Natural killer cell (primary cell): ENCODE measurements at regions not wholly inside any gene's neighbourhood (a gene's known extent, or its start where the extent isn't known, plus 50 kb on each side); places are given as distances from the start of the nearest gene placed in this dataset.

Experiments
- ATAC-seq, 3 donors: fragments of 150-1000 bp in 2 of 3; fragments of 200-7000 bp in 1 of 3; cut with Tn5 transposase; 1 replicate in 1 of 3; 2 replicates in 2 of 3; pipeline ENCODE4 v1.10.0; 2021; ENCODE audit warnings: mild to moderate bottlenecking in 2 of 3, moderate library complexity in 2 of 3
- DNase-seq, 2 donors: peaks; one replicate each; pipeline versions ENCODE4 v3.0.0 to v3.0.0-alpha.2; 2013 to 2021; ENCODE audit warnings: mixed read lengths in 1 of 2
- H3K27ac ChIP-seq: one replicate; pipeline ENCODE4 v1.5.1; 2013; ENCODE audit warnings: mild to moderate bottlenecking, low read length
- H3K27me3 ChIP-seq: one replicate; pipeline ENCODE4 v1.6.1; 2013; ENCODE audit warnings: low read length; ENCODE audit not compliant: control insufficient read depth, insufficient read depth
- H3K36me3 ChIP-seq: one replicate; pipeline ENCODE4 v1.6.1; 2013; ENCODE audit warnings: low read length; ENCODE audit not compliant: control insufficient read depth, insufficient read depth
- H3K4me1 ChIP-seq: one replicate; pipeline ENCODE4 v1.6.1; 2013; ENCODE audit warnings: low read length; ENCODE audit not compliant: control insufficient read depth, insufficient read depth
- H3K4me3 ChIP-seq: one replicate; pipeline ENCODE4 v1.5.1; 2013; ENCODE audit warnings: low read length
- H3K9me3 ChIP-seq: one replicate; pipeline ENCODE4 v1.6.1; 2013; ENCODE audit warnings: low read length; ENCODE audit not compliant: control insufficient read depth, insufficient read depth
- H3K27ac Mint-ChIP-seq, 2 donors: one replicate each; pipeline ENCODE4 v1.8.0; 2022; ENCODE audit warnings: mild to moderate bottlenecking in 2 of 2, mixed read lengths in 2 of 2, moderate library complexity in 1 of 2
- H3K27me3 Mint-ChIP-seq, 2 donors: one replicate each; pipeline ENCODE4 v1.8.0; 2022; ENCODE audit warnings: low read depth in 2 of 2, mixed read lengths in 2 of 2
- H3K36me3 Mint-ChIP-seq: one replicate; pipeline ENCODE4 v1.8.0; 2022; ENCODE audit warnings: mixed read lengths
- H3K4me1 Mint-ChIP-seq, 2 donors: one replicate each; pipeline ENCODE4 v1.8.0; 2022; ENCODE audit warnings: mixed read lengths in 2 of 2
- H3K4me3 Mint-ChIP-seq: one replicate; pipeline ENCODE4 v1.8.0; 2022; ENCODE audit warnings: mild to moderate bottlenecking, moderate library complexity, mixed read lengths
- H3K9me3 Mint-ChIP-seq, 2 donors: one replicate each; pipeline ENCODE4 v1.8.0; 2022; ENCODE audit warnings: mixed read lengths in 2 of 2
- WGBS: methylation state at CpG from one replicate; pipeline ENCODE4 v1.1.7; 2013; ENCODE audit warnings: missing lambda C conversion rate; ENCODE audit not compliant: insufficient coverage; 5-methylcytosine and 5-hydroxymethylcytosine counted together
- intact Hi-C: fragments of 100-400 bp; cut with micrococcal nuclease; formaldehyde crosslinking; loops from one replicate; pipeline ENCODE4 v1.14.2; 2022
- TF ChIP-seq, protein P1 (sequence below): fragments of 200-600 bp; IDR thresholded peaks from one replicate; pipeline ENCODE4 v1.8.0; 2022; ENCODE audit warnings: antibody characterized with exemption

DNA sequence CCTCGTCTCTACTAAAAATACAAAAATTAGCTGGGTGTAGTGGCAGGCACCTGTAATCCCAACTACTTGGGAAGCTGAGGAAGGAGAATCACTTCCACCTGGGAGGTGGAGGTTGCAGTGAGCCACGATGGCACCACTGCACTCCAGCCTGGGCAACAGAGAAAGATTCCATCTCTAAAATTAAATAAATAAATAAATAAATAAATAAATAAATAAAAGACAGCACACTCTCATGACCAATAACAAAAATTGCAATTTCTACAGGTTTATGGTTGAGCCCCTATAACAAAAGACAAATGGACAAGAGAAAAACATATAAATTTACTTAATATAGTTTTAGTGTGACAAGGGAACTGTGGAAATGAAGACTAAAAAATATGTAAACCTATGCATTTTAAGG lies 384.1 kb downstream of the CDH19 start:
- intact Hi-C loops, result no loop called here
- no peaks in the 10 kb centered on the region for H3K27me3 Mint-ChIP-seq
- no peak overlapping the region for H3K27ac ChIP-seq

DNA sequence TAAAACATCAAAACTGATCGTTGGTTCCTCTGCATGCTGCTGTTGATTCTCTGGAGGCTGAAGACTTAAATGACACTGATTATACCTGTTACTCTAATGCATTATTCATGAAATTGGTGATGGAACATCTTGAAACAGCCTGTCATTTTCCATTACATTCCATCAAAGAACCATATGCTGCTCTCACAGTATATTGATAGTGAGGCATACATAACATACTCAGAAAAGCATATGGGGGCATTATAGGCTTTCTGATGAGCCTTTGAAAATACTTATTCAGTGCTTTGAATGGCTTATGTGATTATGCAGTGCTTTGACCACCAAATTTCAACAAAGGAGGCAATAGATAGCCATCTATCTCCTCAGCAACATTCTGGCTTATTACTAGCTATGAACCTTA lies 392.1 kb downstream of the CDH19 start:
- H3K4me1 Mint-ChIP-seq, result no peaks in the 10 kb centered on the region
- WGBS, result 80% methylated on average over 1 of the region's 1 CpG
- H3K27ac Mint-ChIP-seq, result no peak overlapping the region
- ATAC-seq (no peak), DNase-seq (no peak)
- H3K4me3 Mint-ChIP-seq, result no peak overlapping the region
- no peaks in the 10 kb centered on the region for H3K27me3 Mint-ChIP-seq
- TF ChIP-seq, protein P1, sequence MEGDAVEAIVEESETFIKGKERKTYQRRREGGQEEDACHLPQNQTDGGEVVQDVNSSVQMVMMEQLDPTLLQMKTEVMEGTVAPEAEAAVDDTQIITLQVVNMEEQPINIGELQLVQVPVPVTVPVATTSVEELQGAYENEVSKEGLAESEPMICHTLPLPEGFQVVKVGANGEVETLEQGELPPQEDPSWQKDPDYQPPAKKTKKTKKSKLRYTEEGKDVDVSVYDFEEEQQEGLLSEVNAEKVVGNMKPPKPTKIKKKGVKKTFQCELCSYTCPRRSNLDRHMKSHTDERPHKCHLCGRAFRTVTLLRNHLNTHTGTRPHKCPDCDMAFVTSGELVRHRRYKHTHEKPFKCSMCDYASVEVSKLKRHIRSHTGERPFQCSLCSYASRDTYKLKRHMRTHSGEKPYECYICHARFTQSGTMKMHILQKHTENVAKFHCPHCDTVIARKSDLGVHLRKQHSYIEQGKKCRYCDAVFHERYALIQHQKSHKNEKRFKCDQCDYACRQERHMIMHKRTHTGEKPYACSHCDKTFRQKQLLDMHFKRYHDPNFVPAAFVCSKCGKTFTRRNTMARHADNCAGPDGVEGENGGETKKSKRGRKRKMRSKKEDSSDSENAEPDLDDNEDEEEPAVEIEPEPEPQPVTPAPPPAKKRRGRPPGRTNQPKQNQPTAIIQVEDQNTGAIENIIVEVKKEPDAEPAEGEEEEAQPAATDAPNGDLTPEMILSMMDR, result no peak
- intact Hi-C loops, result no loop called here
- Histone ChIP-seq H3K4me3 (no peak overlapping the region), H3K27ac (no peak overlapping the region), H3K9me3 (no peaks in the 10 kb centered on the region), H3K4me1 (no peaks in the 10 kb centered on the region), H3K36me3 (no peaks in the 10 kb centered on the region), H3K27me3 (no peaks in the 10 kb centered on the region)
- peaks cover 6 to 14% of the 10 kb centered on the region in 2 donors for H3K9me3 Mint-ChIP-seq
- H3K36me3 Mint-ChIP-seq, result no peaks in the 10 kb centered on the region

More for the DNA sequence above, 384.1 kb downstream of the CDH19 start:
- DNase-seq (no peak), ATAC-seq (no peak)
- Mint-ChIP-seq H3K27ac (no peak overlapping the region), H3K9me3 (peaks cover 6 to 21% of the 10 kb centered on the region in 2 donors), H3K4me3 (no peak overlapping the region), H3K36me3 (no peaks in the 10 kb centered on the region), H3K4me1 (no peaks in the 10 kb centered on the region)
- Histone ChIP-seq H3K27me3 (no peaks in the 10 kb centered on the region), H3K4me3 (no peak overlapping the region), H3K4me1 (no peaks in the 10 kb centered on the region), H3K36me3 (no peaks in the 10 kb centered on the region), H3K9me3 (no peaks in the 10 kb centered on the region)
- no CpG with 5 or more reads among the region's 2 CpGs for WGBS
- TF ChIP-seq, protein P1, result no peak

DNA sequence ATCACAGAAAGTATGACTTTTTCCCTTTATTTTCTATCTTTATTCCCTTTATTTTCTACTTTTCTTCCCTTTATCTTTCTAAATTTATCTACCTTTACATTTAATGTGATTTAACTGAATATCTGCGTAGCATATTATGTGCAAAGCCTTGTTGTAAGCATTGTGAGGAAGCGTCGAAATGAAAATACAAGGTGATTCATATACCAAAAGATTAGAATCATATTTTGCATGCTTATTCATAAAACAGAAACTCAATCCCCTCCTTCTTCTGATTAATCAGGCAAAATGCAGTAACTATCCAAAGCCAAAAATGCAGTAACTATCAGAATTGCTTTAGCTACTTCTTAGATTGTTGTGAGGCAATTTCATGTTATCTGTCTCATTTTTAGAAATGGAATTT lies 393.0 kb downstream of the CDH19 start:
- H3K27me3 Mint-ChIP-seq, result no peaks in the 10 kb centered on the region
- no peak overlapping the region for H3K27ac Mint-ChIP-seq
- intact Hi-C loops, result no loop called here
- H3K36me3 Mint-ChIP-seq, result no peaks in the 10 kb centered on the region
- Histone ChIP-seq H3K27ac (no peak overlapping the region), H3K4me1 (no peaks in the 10 kb centered on the region), H3K9me3 (no peaks in the 10 kb centered on the region), H3K4me3 (no peak overlapping the region), H3K36me3 (no peaks in the 10 kb centered on the region), H3K27me3 (no peaks in the 10 kb centered on the region)
- H3K4me3 Mint-ChIP-seq, result no peak overlapping the region
- no peaks in the 10 kb centered on the region for H3K4me1 Mint-ChIP-seq
- H3K9me3 Mint-ChIP-seq, result peaks cover 6 to 14% of the 10 kb centered on the region in 2 donors
- 100% methylated on average over 2 of the region's 3 CpGs for WGBS
- DNase-seq, result no peak
- no peak for ATAC-seq
- TF ChIP-seq, protein P1, result no peak

DNA sequence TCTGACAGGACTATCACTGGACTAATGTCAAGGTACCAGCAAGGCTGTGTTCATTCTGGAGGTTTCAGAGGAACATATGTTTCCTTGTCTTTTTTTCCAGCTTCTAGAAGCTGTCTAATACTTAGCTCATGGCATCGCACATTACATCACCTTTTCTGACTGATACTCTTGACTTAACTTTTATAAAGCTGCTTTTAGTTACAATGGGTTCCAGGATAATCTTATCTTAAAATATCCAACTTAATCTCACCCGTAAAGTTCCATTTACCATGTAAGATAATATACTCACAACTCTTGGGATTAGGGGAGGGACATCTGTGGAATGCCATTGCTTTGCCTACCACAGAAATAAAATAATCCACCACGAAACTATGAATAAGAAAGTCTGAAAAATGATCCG lies 394.2 kb downstream of the CDH19 start:
- no peaks in the 10 kb centered on the region for H3K27me3 Mint-ChIP-seq

More for the DNA sequence above, 394.2 kb downstream of the CDH19 start:
- Histone ChIP-seq H3K36me3 (no peaks in the 10 kb centered on the region), H3K4me1 (no peaks in the 10 kb centered on the region), H3K27ac (no peak overlapping the region), H3K9me3 (no peaks in the 10 kb centered on the region), H3K4me3 (no peak overlapping the region), H3K27me3 (no peaks in the 10 kb centered on the region)
- intact Hi-C loops, result no loop called here
- Mint-ChIP-seq H3K36me3 (no peaks in the 10 kb centered on the region), H3K4me3 (no peak overlapping the region), H3K4me1 (no peaks in the 10 kb centered on the region), H3K9me3 (peaks cover 3 to 9% of the 10 kb centered on the region in 2 donors), H3K27ac (no peak overlapping the region)
- WGBS, result 85% methylated on average over 3 of the region's 4 CpGs
- TF ChIP-seq, protein P1, result no peak
- no peak for DNase-seq
- no peak for ATAC-seq
